ENCODE measurements at regions not wholly inside any gene's neighbourhood (a gene's known extent, or its start where the extent isn't known, plus 50 kb on each side); places are given as distances from the start of the nearest gene placed in this dataset.

DNA sequence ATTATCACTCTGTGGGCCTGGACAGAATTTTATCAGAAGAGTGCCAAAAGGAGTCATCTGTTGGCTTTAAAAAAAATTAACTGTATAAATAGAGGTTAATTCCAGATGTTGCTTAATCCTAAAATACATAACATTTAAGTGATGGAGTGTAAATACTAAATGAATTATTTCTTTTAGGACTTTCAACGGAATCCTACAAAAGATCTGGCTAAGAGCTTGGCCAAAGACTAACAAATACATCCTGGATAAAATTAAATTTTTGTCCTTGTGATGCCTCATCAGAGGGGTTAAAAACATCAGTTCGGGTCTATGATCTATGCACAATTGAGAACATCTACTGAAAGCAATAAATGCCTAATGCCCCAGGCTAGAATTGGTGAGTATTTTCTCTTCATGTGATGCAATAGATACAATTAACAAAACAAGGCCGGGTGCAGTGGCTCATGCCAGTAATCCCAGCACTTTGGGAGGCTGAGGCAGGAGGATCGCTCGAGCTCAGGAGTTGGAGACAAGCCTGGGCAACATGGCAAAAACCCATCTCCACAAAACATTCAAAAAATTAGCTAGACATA, 49.8 kb upstream of the RAP1B start:
- DNase-seq: no peak
